ENCODE measurements at regions not wholly inside any gene's neighbourhood (a gene's known extent, or its start where the extent isn't known, plus 50 kb on each side); places are given as distances from the start of the nearest gene placed in this dataset.

GRCh38 chr15:49758456-49758855 lies 137.6 kb downstream of the DTWD1 start:
- no peak overlapping the region for H3K4me3 ChIP-seq (ENCODE audit: low read depth, low read length)
- DNase-seq (ENCODE audit: low read depth): no peak
- in situ Hi-C loops (cut with HindIII; ENCODE audit: low sequenced_read_pairs): no loop called here
- TF ChIP-seq, protein P1, sequence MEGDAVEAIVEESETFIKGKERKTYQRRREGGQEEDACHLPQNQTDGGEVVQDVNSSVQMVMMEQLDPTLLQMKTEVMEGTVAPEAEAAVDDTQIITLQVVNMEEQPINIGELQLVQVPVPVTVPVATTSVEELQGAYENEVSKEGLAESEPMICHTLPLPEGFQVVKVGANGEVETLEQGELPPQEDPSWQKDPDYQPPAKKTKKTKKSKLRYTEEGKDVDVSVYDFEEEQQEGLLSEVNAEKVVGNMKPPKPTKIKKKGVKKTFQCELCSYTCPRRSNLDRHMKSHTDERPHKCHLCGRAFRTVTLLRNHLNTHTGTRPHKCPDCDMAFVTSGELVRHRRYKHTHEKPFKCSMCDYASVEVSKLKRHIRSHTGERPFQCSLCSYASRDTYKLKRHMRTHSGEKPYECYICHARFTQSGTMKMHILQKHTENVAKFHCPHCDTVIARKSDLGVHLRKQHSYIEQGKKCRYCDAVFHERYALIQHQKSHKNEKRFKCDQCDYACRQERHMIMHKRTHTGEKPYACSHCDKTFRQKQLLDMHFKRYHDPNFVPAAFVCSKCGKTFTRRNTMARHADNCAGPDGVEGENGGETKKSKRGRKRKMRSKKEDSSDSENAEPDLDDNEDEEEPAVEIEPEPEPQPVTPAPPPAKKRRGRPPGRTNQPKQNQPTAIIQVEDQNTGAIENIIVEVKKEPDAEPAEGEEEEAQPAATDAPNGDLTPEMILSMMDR (IDR thresholded peaks at IDR 0.05; ENCODE audit: low read depth, low read length, missing control alignments): no peak

- H3K4me3 ChIP-seq (ENCODE audit: low read depth, low read length): no peak overlapping the region
- TF ChIP-seq, protein P1 (IDR thresholded peaks at IDR 0.05; ENCODE audit: low read depth, low read length, missing control alignments): no peak
- in situ Hi-C loops (cut with HindIII; ENCODE audit: low sequenced_read_pairs): no loop called here
- DNase-seq (ENCODE audit: low read depth): no peak
Measured at GRCh38 chr15:49758856-49759255, 138.0 kb downstream of the DTWD1 start.

DNA sequence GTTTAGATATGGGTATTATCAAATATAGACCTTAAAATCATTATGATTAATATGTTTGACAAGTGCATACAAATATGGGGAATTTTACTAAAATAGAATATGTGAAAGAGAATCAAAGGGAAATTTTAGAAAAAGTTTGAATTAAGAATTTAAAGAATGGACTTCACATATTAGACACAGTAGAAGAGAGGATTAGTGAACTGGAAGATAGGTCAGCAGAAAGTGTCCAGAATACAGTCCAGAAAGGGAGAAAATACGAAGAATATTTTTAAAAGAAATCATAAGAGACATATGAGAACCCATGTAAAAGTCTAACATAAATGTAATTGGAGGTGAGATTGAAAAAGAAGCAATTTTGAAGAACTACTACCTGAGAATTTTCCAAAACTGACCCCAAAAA lies 139.9 kb downstream of the DTWD1 start:
- TF ChIP-seq, protein P1 (IDR thresholded peaks at IDR 0.05; ENCODE audit: low read depth, low read length, missing control alignments): no peak

GRCh38 chr15:49769225-49769624 lies 148.4 kb downstream of the DTWD1 start:
- H3K4me3 ChIP-seq (ENCODE audit: low read depth, low read length): no peak overlapping the region
- no peak for DNase-seq (ENCODE audit: low read depth)
- in situ Hi-C loops (cut with HindIII; ENCODE audit: low sequenced_read_pairs): no loop called here
- TF ChIP-seq, protein P1 (IDR thresholded peaks at IDR 0.05; ENCODE audit: low read depth, low read length, missing control alignments): no peak

More for the DNA sequence above, 139.9 kb downstream of the DTWD1 start:
- DNase-seq (ENCODE audit: low read depth): no peak
- H3K4me3 ChIP-seq (ENCODE audit: low read depth, low read length): no peak overlapping the region
- in situ Hi-C loops (cut with HindIII; ENCODE audit: low sequenced_read_pairs): no loop called here

GRCh38 chr15:49789436-49789835 lies 168.6 kb downstream of the DTWD1 start:
- TF ChIP-seq, protein P1 (IDR thresholded peaks at IDR 0.05; ENCODE audit: low read depth, low read length, missing control alignments): no peak
- H3K4me3 ChIP-seq (ENCODE audit: low read depth, low read length): no peak overlapping the region
- in situ Hi-C loops (cut with HindIII; ENCODE audit: low sequenced_read_pairs): no loop called here
- DNase-seq (ENCODE audit: low read depth): no peak

DNA sequence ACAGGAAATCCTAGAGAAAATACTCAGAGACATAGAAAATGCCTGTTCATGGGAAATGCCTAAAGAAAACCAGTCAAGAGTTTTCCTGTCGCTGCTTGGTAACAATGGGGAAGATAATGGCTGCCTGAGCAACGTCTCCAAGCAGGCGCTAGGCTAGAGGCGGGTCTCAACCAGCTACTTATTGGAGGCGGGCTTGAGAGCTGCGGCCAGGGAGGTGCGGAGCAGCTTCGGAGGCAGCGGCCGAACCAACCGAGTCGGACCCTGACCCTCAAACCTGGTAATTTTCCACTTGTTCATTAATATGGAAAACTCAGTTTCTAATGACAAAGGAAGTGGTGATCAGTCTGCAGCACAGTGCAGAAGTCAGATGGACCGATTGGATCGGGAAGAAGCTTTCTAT lies 173.1 kb downstream of the DTWD1 start:
- TF ChIP-seq, protein P1 (IDR thresholded peaks at IDR 0.05; ENCODE audit: low read depth, low read length, missing control alignments): no peak
- H3K4me3 ChIP-seq (ENCODE audit: low read depth, low read length): no peak overlapping the region
- no peak for DNase-seq (ENCODE audit: low read depth)
- in situ Hi-C loops (cut with HindIII; ENCODE audit: low sequenced_read_pairs): no loop called here

GRCh38 chr15:49801796-49802195 lies 180.9 kb downstream of the DTWD1 start:
- in situ Hi-C loops (cut with HindIII; ENCODE audit: low sequenced_read_pairs): no loop called here
- TF ChIP-seq, protein P1 (IDR thresholded peaks at IDR 0.05; ENCODE audit: low read depth, low read length, missing control alignments): no peak
- no peak overlapping the region for H3K4me3 ChIP-seq (ENCODE audit: low read depth, low read length)
- DNase-seq (ENCODE audit: low read depth): no peak

Measured in astrocyte of the cerebellum (primary cell).